ENCODE measurements at regions not wholly inside any gene's neighbourhood (a gene's known extent, or its start where the extent isn't known, plus 50 kb on each side); places are given as distances from the start of the nearest gene placed in this dataset.

GRCh38 chr2:21999522-21999921 is 875.8 kb downstream of the TDRD15 start:
- TF ChIP-seq SUZ12 (IDR thresholded peaks at IDR 0.05; ENCODE audit: extremely low read depth, insufficient read depth, insufficient read length), result no peak
- TF ChIP-seq YY1 (IDR thresholded peaks at IDR 0.05; ENCODE audit: insufficient read depth, insufficient read length), result no peak
